Stimulated activated CD8-positive, alpha-beta memory T cell treated with anti-CD3 and anti-CD28 coated beads, Interleukin-7, amount 100 ng/mL, for 4 hours (primary cell): ENCODE measurements at regions not wholly inside any gene's neighbourhood (a gene's known extent, or its start where the extent isn't known, plus 50 kb on each side); places are given as distances from the start of the nearest gene placed in this dataset.

Experiments used
- DNase-seq, 2 donors: peaks; one replicate each; pipeline ENCODE4 v3.0.0-alpha.2; 2020; ENCODE audit warnings: low read depth in 2 of 2

GRCh38 chr10:128614802-128615553, 488.8 kb upstream of the MKI67 start:
- DNase-seq = no peak

- DNase-seq = no peak
These were observed 491.3 kb upstream of the MKI67 start for GRCh38 chr10:128617532-128617931.

GRCh38 chr10:128622706-128623105, 496.5 kb upstream of the MKI67 start:
- no peak for DNase-seq

DNA sequence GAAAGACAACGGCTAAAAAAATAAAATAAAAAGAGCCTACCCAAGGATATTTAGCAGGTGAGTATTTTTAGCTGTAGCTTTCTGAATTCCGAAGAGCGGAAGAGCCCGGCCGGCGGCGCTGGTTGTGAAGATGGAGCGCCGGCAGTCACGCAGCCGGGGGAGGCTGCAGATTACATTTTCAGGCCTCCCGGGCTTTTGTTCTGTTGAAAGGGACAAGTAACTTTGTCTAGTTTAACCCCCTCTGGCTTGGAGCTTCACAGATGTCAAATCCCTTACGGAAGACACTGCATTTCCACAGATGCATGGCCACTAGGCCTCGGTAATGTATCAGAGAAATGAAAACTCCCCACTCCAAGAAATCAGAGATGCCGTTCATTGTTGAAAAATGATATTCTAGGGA, 497.6 kb upstream of the MKI67 start:
- no peak for DNase-seq

DNA sequence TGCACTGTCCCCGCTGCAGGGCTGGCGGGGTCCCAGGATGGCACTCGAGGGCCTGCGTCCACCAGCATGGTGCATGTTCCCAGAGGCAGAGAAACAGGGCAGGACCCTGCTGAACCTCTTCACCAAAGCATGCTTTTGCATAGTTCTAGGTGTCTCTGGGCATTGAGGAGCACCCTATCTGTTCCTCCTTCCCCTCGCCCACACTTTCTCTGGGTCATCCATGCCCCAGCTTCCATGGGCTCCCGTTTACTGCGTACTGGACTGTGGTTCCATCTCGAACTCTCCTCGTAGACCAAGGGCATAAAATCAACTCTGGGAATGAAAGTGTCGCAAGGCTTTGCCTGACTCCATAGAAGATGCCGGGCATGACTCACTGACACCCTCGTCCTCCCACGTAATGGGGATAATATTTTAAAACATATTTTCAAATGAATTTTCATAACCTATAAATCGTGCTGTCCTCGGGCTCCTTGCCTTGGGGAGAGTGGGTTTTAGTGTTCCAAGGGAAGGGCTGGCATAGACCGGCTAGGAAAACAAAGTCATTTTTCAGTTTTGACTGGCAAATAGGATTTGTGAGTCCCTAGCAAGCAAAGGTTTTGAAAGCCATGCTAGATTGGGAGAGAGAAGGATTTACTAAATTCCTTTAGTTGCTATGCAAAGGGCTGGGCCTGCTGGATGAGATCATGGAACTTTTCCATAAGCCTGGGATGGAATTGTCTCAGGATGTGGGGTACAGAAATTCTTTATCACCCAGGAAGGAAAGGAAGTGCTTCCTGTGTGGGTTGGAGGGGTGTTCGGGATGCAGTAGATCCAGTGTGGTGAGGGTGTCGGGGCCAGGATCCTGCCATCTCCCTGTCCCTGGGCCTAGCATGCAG, 498.7 kb upstream of the MKI67 start:
- DNase-seq = no peak

- DNase-seq = no peak
These were observed 499.7 kb upstream of the MKI67 start for GRCh38 chr10:128625926-128626325.

GRCh38 chr10:128626397-128627000, 500.3 kb upstream of the MKI67 start:
- no peak for DNase-seq

DNA sequence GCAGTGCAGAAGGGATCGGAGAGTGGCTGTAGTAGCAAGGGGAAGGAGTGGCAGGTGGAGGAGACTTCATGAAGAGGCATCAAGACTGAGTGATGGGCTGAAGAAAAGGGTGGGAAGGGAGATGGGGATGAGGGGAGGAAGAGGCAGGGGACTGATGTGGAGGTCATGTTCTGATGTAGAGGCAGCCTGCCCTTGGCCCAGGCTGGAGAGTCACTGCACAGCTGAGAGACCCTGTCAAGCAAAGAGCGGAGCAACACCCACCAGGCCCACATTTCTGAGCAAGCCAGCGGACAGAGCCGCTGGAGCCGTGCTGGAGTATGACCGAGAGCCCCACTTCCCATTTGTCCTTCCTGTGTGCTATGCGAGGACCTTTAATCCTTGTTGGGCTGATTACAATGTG, 501.6 kb upstream of the MKI67 start:
- DNase-seq = no peak

DNA sequence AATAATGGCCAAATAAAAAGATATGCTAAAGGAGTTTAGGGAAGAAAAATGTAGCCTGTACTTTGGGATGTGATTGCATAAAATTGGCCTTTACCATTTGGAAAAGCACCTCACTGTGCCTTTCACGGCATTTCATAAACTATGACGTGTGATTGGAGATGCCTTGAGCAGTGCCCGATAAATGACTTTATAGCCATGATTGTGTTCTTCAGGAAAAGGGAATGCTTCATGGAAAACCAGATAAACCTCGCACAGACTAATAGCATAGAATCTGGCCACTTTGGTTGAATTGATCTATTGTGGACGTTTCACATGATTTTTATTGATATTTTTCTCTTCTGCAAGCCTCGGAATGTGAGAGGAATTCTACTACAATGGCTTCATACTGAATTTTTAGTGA, 502.0 kb upstream of the MKI67 start:
- DNase-seq = no peak

- DNase-seq = no peak
These were observed 503.2 kb upstream of the MKI67 start for GRCh38 chr10:128629111-128630096.

DNA sequence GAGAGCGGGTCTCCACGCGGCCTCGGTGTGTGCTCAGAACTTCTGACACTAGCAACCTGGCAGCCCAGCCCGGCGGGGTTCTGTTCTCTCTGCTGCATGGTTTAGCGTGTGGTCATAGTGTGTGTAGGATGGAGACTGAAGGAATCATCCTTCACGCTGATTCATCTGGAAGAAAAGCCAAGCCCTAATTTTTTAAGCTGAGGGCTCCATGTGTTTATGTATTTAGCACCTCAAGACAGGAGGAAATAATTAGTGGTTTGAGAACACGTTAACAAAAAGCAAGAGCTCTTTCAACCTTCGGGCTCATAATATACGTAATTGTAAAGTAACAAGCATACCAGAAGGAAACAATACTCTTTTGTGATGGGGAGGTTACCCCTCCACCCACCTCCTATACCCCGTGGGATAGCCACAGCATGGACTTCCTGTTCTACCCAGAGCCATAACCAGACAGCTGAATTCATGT, 504.6 kb upstream of the MKI67 start:
- DNase-seq = no peak

- no peak for DNase-seq
These were observed 505.6 kb upstream of the MKI67 start for GRCh38 chr10:128631801-128632241.

- DNase-seq = no peak
These were observed 506.5 kb upstream of the MKI67 start for GRCh38 chr10:128632694-128633093.

DNA sequence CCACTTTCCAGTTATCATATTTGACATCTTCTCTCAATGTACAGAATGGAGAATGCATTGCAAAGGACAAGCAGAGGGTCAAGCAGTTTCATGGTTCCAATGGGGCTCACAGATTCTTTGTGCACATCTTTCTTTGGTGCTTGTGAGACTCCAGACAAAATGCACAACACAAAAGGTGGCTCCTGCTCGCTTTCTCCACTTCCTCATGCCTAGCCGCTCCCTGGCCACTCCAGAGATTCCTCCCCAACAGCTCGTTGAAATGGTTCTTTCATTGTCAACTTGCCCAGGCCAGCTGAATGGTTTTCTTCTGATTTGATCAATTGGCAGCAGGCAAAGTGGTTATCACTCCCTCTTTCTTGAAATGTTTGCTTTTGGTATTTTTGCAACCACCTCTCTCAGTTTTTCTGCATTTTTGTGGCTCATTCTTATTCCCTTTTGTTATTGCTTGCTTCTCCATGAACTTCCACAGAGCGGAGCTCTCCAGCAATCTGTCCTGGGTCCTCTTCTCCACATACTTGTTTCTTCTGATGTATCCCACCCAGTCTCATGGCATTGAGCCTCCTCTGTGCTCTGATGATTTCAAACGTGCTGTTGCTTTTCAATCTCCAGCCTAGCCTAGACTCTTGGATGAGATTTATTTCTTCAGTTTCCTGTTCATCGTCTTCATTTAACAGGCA, 507.8 kb upstream of the MKI67 start:
- DNase-seq = no peak

DNA sequence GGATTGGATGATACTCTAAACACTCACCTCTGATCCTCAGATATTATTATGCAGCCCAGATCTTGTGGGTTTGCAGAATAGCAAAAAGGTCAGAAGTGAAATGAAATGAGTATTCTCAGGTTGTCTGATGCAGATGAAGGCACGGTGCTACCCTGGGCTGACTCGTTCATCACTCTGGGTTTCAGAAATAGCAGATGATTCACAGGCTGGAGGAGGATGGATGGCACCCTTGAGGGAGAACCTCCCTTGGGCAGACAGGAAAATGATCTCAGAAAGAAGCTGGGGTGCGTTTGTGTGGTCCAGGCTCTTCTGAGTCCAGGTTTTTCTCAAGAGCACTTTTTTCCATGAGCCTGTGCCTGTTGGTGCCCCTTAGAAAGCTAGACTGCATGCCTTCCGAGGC, 515.8 kb upstream of the MKI67 start:
- DNase-seq = no peak

GRCh38 chr10:128642502-128642901, 516.3 kb upstream of the MKI67 start:
- DNase-seq = no peak

GRCh38 chr10:128643658-128644057, 517.4 kb upstream of the MKI67 start:
- no peak for DNase-seq

DNA sequence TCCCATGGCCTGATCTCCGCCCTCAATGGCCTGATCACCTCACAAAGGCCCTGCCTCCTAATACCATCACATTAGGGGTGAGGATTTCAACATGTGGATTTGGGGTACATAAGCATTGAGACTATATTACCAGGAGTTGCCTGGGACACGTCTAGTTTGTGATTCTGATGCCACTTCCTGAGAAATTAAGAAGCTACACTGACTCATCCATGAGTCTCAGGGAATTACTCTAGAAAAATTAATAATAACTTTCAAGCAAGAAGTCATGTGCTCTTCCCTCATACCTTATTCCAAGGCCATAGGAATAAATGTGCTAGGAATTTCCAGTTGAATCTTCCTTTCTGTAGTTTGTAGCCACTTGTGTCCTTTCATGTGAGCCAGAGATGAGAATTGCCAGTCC, 519.3 kb upstream of the MKI67 start:
- DNase-seq = no peak

- DNase-seq = no peak
These were observed 520.7 kb upstream of the MKI67 start for GRCh38 chr10:128646956-128647355.

DNA sequence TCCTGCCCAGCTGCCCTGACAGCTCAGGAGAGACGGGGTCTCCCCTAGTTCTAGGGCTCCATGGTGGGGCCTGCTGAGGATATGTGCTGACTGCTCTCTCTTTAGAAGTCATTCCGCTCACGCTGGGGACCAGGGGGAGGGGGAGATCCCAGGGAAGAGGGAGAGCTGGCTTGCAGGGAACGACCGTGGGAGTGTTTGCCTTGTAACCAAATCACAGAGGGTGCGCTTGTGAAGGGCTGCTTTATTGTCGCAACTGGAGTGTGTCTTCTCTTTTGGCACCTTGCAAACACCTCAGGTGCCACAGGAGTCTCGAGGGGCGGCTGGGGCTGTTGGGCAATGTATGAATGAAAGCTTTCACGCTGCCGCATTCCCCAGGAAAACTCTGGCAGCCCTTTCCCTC, 531.3 kb upstream of the MKI67 start:
- DNase-seq = no peak

DNA sequence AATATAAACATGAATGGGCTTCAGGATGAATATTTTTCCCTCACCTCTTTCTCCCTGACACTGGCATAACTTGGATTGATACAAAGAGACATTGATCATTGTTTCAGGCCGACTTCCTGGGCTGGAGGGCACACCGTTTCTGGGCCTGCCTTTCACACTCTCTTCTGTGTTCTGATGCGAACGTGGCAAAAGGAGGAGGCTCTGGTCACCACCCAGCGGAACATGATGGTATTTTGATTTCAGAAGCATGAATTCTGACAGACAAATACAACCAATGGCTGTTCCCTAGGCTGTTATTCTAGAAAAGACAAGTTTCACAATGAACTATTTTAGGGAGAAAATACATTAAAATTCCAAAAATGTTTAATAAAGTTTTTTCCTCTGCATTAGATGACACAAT, 534.5 kb upstream of the MKI67 start:
- DNase-seq = no peak
